Fibroblast of villous mesenchyme (primary cell): ENCODE measurements at regions not wholly inside any gene's neighbourhood (a gene's known extent, or its start where the extent isn't known, plus 50 kb on each side); places are given as distances from the start of the nearest gene placed in this dataset.

Source experiments
- DNase-seq: peaks from one replicate; pipeline ENCODE4 v3.0.0-alpha.2; 2010; ENCODE audit warnings: low read depth
- H3K4me3 ChIP-seq: 2 replicates; pipeline ENCODE4 v1.5.1; 2011; ENCODE audit warnings: low read depth, mild to moderate bottlenecking, low read length
- TF ChIP-seq, protein P1 (sequence below): IDR thresholded peaks from 2 replicates; pipeline ENCODE4 v1.5.1; 2012; ENCODE audit warnings: low read depth, mild to moderate bottlenecking, low read length; ENCODE audit not compliant: insufficient read depth

GRCh38 chr12:69074556-69075349 is 141.8 kb upstream of the CPM start:
- TF ChIP-seq, protein P1, sequence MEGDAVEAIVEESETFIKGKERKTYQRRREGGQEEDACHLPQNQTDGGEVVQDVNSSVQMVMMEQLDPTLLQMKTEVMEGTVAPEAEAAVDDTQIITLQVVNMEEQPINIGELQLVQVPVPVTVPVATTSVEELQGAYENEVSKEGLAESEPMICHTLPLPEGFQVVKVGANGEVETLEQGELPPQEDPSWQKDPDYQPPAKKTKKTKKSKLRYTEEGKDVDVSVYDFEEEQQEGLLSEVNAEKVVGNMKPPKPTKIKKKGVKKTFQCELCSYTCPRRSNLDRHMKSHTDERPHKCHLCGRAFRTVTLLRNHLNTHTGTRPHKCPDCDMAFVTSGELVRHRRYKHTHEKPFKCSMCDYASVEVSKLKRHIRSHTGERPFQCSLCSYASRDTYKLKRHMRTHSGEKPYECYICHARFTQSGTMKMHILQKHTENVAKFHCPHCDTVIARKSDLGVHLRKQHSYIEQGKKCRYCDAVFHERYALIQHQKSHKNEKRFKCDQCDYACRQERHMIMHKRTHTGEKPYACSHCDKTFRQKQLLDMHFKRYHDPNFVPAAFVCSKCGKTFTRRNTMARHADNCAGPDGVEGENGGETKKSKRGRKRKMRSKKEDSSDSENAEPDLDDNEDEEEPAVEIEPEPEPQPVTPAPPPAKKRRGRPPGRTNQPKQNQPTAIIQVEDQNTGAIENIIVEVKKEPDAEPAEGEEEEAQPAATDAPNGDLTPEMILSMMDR: no peak

GRCh38 chr12:69083689-69084088 is 150.7 kb upstream of the CPM start:
- TF ChIP-seq, protein P1: no peak
- no peak for DNase-seq
- H3K4me3 ChIP-seq: no peak overlapping the region

More at GRCh38 chr12:69074556-69075349, 141.8 kb upstream of the CPM start:
- no peak overlapping the region for H3K4me3 ChIP-seq
- no peak for DNase-seq

GRCh38 chr12:69084816-69085378 is 151.9 kb upstream of the CPM start:
- no peak for DNase-seq
- no peak overlapping the region for H3K4me3 ChIP-seq
- TF ChIP-seq, protein P1: no peak

- DNase-seq: no peak
- TF ChIP-seq, protein P1: no peak
- H3K4me3 ChIP-seq: no peak overlapping the region
Observed at GRCh38 chr12:69085852-69086251, 152.9 kb upstream of the CPM start.

DNA sequence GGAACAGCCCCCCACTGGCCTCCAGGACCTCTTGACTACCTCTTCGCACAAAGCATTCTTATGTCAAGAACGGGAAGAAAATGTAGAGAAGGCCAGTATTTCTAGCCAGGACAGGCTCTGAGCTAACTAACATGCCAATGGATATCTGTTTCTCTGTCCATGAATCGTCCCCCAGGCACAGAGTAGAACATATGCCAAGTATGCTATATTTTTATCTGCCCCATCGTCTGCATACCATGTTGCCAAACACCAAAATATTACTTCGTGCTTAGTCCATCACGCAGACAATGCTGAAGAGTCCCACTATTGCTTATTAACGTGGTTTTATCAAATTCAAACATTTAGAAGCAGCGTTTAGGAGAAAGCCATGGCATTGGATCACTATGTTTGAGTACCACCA is 151.4 kb upstream of the CPSF6 start:
- TF ChIP-seq, protein P1: no peak
- no peak for DNase-seq
- H3K4me3 ChIP-seq: no peak overlapping the region

- H3K4me3 ChIP-seq: no peak overlapping the region
- TF ChIP-seq, protein P1: no peak
- DNase-seq: no peak
Observed at GRCh38 chr12:69090722-69091121, 148.6 kb upstream of the CPSF6 start.
